HEK293 (cell line): ENCODE measurements at regions not wholly inside any gene's neighbourhood (a gene's known extent, or its start where the extent isn't known, plus 50 kb on each side); places are given as distances from the start of the nearest gene placed in this dataset.
"Not testable (repeated sequence)": the region's sequence is repeated elsewhere in the genome, so short reads cannot be mapped to it uniquely, and the experiment has no call there.

Experiments used
- CTCF ChIA-PET: fragments of 350-600 bp; formaldehyde crosslinking; extraction: SDS; loops from one replicate; lab custom pipeline; 2021; ENCODE audit warnings: antibody characterized with exemption; lab: Yijun Ruan, JAX
- POLR2A ChIA-PET: fragments of 300-600 bp; formaldehyde crosslinking; extraction: SDS; loops from one replicate; lab custom pipeline; 2020; ENCODE audit warnings: antibody characterized with exemption, inconsistent platforms; lab: Yijun Ruan, JAX
- H3K27ac ChIP-seq: fragments of 200-500 bp; sonication (Bioruptor generic); 2 replicates; pipeline ENCODE4 v1.5.1; 2014; ENCODE audit warnings: low read depth, low read length, control low read depth, inconsistent platforms; ENCODE audit errors: extremely low read depth
- H3K36me3 ChIP-seq, 2 experiments: fragments of 200-500 bp in 1 of 2; sonication (Bioruptor generic) in 1 of 2; 1 replicate in 1 of 2; 2 replicates in 1 of 2; pipeline ENCODE4 v1.5.1; 2014 to 2017; ENCODE audit warnings: inconsistent platforms in 2 of 2, low read length in 2 of 2; ENCODE audit not compliant: control insufficient read depth in 2 of 2, insufficient read depth in 1 of 2
- H3K4me1 ChIP-seq: fragments of 200-500 bp; sonication (Bioruptor generic); 2 replicates; pipeline ENCODE4 v1.5.1; 2014; ENCODE audit warnings: mild to moderate bottlenecking, low read length, inconsistent platforms; ENCODE audit not compliant: control insufficient read depth, insufficient read depth
- H3K4me3 ChIP-seq: 2 replicates; pipeline ENCODE4 v1.5.1; 2011; ENCODE audit warnings: low read depth, mild to moderate bottlenecking, control low read depth, low read length, moderate library complexity
- H3K9me3 ChIP-seq: fragments of 200-500 bp; sonication (Bioruptor generic); 2 replicates; pipeline ENCODE4 v1.5.1; 2014; ENCODE audit warnings: low read depth, low read length, inconsistent platforms; ENCODE audit not compliant: control insufficient read depth, insufficient read depth
- HOXA7 ChIP-seq: sonication (generic); formaldehyde crosslinking; IDR thresholded peaks from 2 replicates; pipeline ENCODE4 v1.8.1; 2022; ENCODE audit warnings: missing genetic modification reagents, borderline replicate concordance
- KLF17 ChIP-seq: fragments of 450-650 bp; formaldehyde crosslinking; IDR thresholded peaks from 2 replicates; pipeline ENCODE4 v1.5.1; 2016; ENCODE audit warnings: missing biosample characterization, missing genetic modification characterization
- PRDM1 ChIP-seq: fragments of 450-650 bp; formaldehyde crosslinking; IDR thresholded peaks from 2 replicates; pipeline ENCODE4; 2016; ENCODE audit warnings: missing biosample characterization, missing genetic modification characterization
- REPIN1 ChIP-seq: fragments of 450-650 bp; formaldehyde crosslinking; IDR thresholded peaks from 2 replicates; pipeline ENCODE4 v1.5.1; 2017; ENCODE audit warnings: missing biosample characterization, missing genetic modification characterization, low read depth
- ZBTB26 ChIP-seq: fragments of 450-650 bp; formaldehyde crosslinking; optimal IDR thresholded peaks from 2 replicates; pipeline ENCODE3; 2016; ENCODE audit warnings: missing biosample characterization, mild to moderate bottlenecking, missing genetic modification characterization
- ZEB2 ChIP-seq: fragments of 450-650 bp; formaldehyde crosslinking; IDR thresholded peaks from 2 replicates; pipeline ENCODE4 v1.5.1; 2016; ENCODE audit warnings: missing biosample characterization, missing genetic modification characterization
- ZNF132 ChIP-seq: fragments of 450-650 bp; formaldehyde crosslinking; IDR thresholded peaks from 2 replicates; pipeline ENCODE4 v1.5.1; 2017; ENCODE audit warnings: missing biosample characterization, missing genetic modification characterization, borderline replicate concordance
- ZNF146 ChIP-seq: fragments of 450-650 bp; formaldehyde crosslinking; IDR thresholded peaks from 2 replicates; pipeline ENCODE4 v1.5.1; 2016; ENCODE audit warnings: missing biosample characterization, missing genetic modification characterization
- ZNF184 ChIP-seq: fragments of 450-650 bp; IDR thresholded peaks from 2 replicates; pipeline ENCODE4 v1.5.1; 2018; ENCODE audit warnings: missing biosample characterization, mild to moderate bottlenecking, missing genetic modification characterization
- ZNF335 ChIP-seq: fragments of 450-650 bp; formaldehyde crosslinking; conservative IDR thresholded peaks from 2 replicates; pipeline ENCODE4 v1.5.1; 2016; ENCODE audit warnings: missing biosample characterization, missing genetic modification characterization
- ZNF37A ChIP-seq: fragments of 450-650 bp; IDR thresholded peaks from 2 replicates; pipeline ENCODE4 v1.5.1; 2018; ENCODE audit warnings: missing biosample characterization, missing genetic modification characterization
- ZNF514 ChIP-seq: fragments of 450-650 bp; formaldehyde crosslinking; IDR thresholded peaks from 2 replicates; pipeline ENCODE4 v1.5.1; 2016; ENCODE audit warnings: missing biosample characterization, missing genetic modification characterization
- ZNF555 ChIP-seq: fragments of 450-650 bp; formaldehyde crosslinking; conservative IDR thresholded peaks from 2 replicates; pipeline ENCODE4 v1.5.1; 2017; ENCODE audit warnings: missing biosample characterization, mild to moderate bottlenecking, missing genetic modification characterization, inconsistent platforms
- ZNF571 ChIP-seq: fragments of 450-650 bp; formaldehyde crosslinking; IDR thresholded peaks from 2 replicates; pipeline ENCODE4 v1.5.0; 2017; ENCODE audit warnings: missing biosample characterization, missing genetic modification characterization
- ZNF596 ChIP-seq: fragments of 450-650 bp; IDR thresholded peaks from 2 replicates; pipeline ENCODE4 v1.5.0; 2018; ENCODE audit warnings: missing biosample characterization, mild to moderate bottlenecking, missing genetic modification characterization, moderate library complexity
- ZNF624 ChIP-seq: fragments of 450-650 bp; formaldehyde crosslinking; IDR thresholded peaks from 2 replicates; pipeline ENCODE4 v1.5.1; 2017; ENCODE audit warnings: missing biosample characterization, missing genetic modification characterization
- ZNF645 ChIP-seq: fragments of 450-650 bp; formaldehyde crosslinking; IDR thresholded peaks from 2 replicates; pipeline ENCODE4; 2016; ENCODE audit warnings: missing biosample characterization, missing genetic modification characterization
- ZNF677 ChIP-seq: fragments of 450-650 bp; IDR thresholded peaks from 2 replicates; pipeline ENCODE4 v1.5.0; 2018; ENCODE audit warnings: missing biosample characterization, mild to moderate bottlenecking, missing genetic modification characterization, moderate library complexity
- ZNF701 ChIP-seq: fragments of 450-650 bp; formaldehyde crosslinking; IDR thresholded peaks from 2 replicates; pipeline ENCODE4 v1.5.1; 2016; ENCODE audit warnings: missing biosample characterization, missing genetic modification characterization
- ZNF777 ChIP-seq: fragments of 450-650 bp; formaldehyde crosslinking; IDR thresholded peaks from 2 replicates; pipeline ENCODE4 v1.5.1; 2017; ENCODE audit warnings: missing biosample characterization, missing genetic modification characterization, borderline replicate concordance
- ZNF791 ChIP-seq: fragments of 450-650 bp; formaldehyde crosslinking; IDR thresholded peaks from 2 replicates; pipeline ENCODE4 v1.5.1; 2016; ENCODE audit warnings: missing biosample characterization, missing genetic modification characterization
- ZNF837 ChIP-seq: fragments of 450-650 bp; formaldehyde crosslinking; IDR thresholded peaks from 2 replicates; pipeline ENCODE4 v1.5.1; 2016; ENCODE audit warnings: missing biosample characterization, missing genetic modification characterization

GRCh38 chr4:104272966-104273365, 221.7 kb downstream of the CXXC4 start:
- H3K4me1 ChIP-seq, result no peaks in the 10 kb centered on the region
- H3K4me3 ChIP-seq, result no peak overlapping the region
- TF ChIP-seq ZNF184 (tag by site-specific recombination) (no peak), ZNF677 (no peak), ZNF514 (tag by site-specific recombination) (no peak), ZNF37A (tag by site-specific recombination) (no peak), ZNF555 (tag by site-specific recombination) (no peak), HOXA7 (CRISPR knock-in tag) (no peak), ZNF624 (tag by site-specific recombination) (no peak), ZNF837 (no peak), ZNF777 (no peak), ZNF645 (tag by site-specific recombination) (no peak), ZNF335 (tag by site-specific recombination) (no peak), ZNF132 (tag by site-specific recombination) (no peak), ZNF791 (tag by site-specific recombination) (no peak)
- no peak overlapping the region for H3K27ac ChIP-seq
- ChIA-PET CTCF (interaction anchor here (1.0 kb wide), 1 partner anchor 22 kb away, joined by 3 read pairs; no protein-coding TSS in a partner anchor), POLR2A (no interaction called here)
- H3K36me3 ChIP-seq, result no peaks in the 10 kb centered on the region
- no peaks in the 10 kb centered on the region for H3K9me3 ChIP-seq

GRCh38 chr4:104269603-104270002, 225.1 kb downstream of the CXXC4 start:
- TF ChIP-seq PRDM1 (tag by site-specific recombination), result peak; percentile 97
- H3K36me3 ChIP-seq, H3K4me1 ChIP-seq, H3K9me3 ChIP-seq, POLR2A ChIA-PET, H3K27ac ChIP-seq, CTCF ChIA-PET, H3K4me3 ChIP-seq: not testable (repeated sequence)

- no peaks in the 10 kb centered on the region for H3K36me3 ChIP-seq
- no peak overlapping the region for H3K27ac ChIP-seq
- POLR2A ChIA-PET, result no interaction called here
- no peak overlapping the region for H3K4me3 ChIP-seq
- CTCF ChIA-PET, result no interaction called here
- TF ChIP-seq ZNF571 (tag by site-specific recombination), result no peak
- TF ChIP-seq ZBTB26, result no peak
- TF ChIP-seq REPIN1 (tag by site-specific recombination), result no peak
- no peak for TF ChIP-seq ZNF596 (tag by site-specific recombination)
- TF ChIP-seq ZNF701, result no peak
- no peak for TF ChIP-seq ZEB2
- no peak for TF ChIP-seq ZNF146 (tag by site-specific recombination)
- TF ChIP-seq KLF17, result no peak
- TF ChIP-seq, all 188 proteins: peak for 0
- Histone ChIP-seq H3K4me1 (no peaks in the 10 kb centered on the region), H3K9me3 (no peaks in the 10 kb centered on the region)
Observed at GRCh38 chr4:104263100-104263499, 231.6 kb downstream of the CXXC4 start.
